Calu3 (cell line): ENCODE measurements at regions not wholly inside any gene's neighbourhood (a gene's known extent, or its start where the extent isn't known, plus 50 kb on each side); places are given as distances from the start of the nearest gene placed in this dataset.
"Not testable (repeated sequence)": the region's sequence is repeated elsewhere in the genome, so short reads cannot be mapped to it uniquely, and the experiment has no call there.

Source experiments
- BruUV-seq: library from RNA; stranded (reverse); fragments of 400-500 nt; replicated peaks from 2 replicates; lab custom pipeline; 2021; lab: Mats Ljungman, UMichigan
- CTCF ChIA-PET: fragments of 300-600 bp; sonication (Branson Sonifier 250); formaldehyde crosslinking; loops from one replicate; lab custom pipeline; 2022; ENCODE audit warnings: antibody characterized with exemption; lab: Charles Lee
- DNase-seq: peaks from one replicate; pipeline ENCODE4 v3.0.0; 2022
- H3K27ac Mint-ChIP-seq: one replicate; pipeline ENCODE4 v1.8.0; 2022; ENCODE audit warnings: mixed read lengths; ENCODE audit not compliant: unreplicated experiment
- H3K27me3 Mint-ChIP-seq: one replicate; pipeline ENCODE4 v1.8.0; 2022; ENCODE audit warnings: mixed read lengths; ENCODE audit not compliant: unreplicated experiment
- H3K36me3 Mint-ChIP-seq: one replicate; pipeline ENCODE4 v1.8.0; 2022; ENCODE audit warnings: mild to moderate bottlenecking, moderate library complexity, mixed read lengths; ENCODE audit not compliant: insufficient read depth, unreplicated experiment
- H3K4me1 Mint-ChIP-seq: one replicate; pipeline ENCODE4 v1.8.0; 2022; ENCODE audit warnings: mild to moderate bottlenecking, low read depth, mixed read lengths; ENCODE audit not compliant: unreplicated experiment
- H3K4me3 Mint-ChIP-seq: one replicate; pipeline ENCODE4 v1.8.0; 2022; ENCODE audit warnings: mild to moderate bottlenecking, low read depth, moderate library complexity, mixed read lengths; ENCODE audit not compliant: unreplicated experiment
- H3K9me3 Mint-ChIP-seq: one replicate; pipeline ENCODE4 v1.8.0; 2022; ENCODE audit warnings: low read depth, mixed read lengths; ENCODE audit not compliant: unreplicated experiment
- intact Hi-C: fragments of 100-400 bp; cut with micrococcal nuclease; formaldehyde crosslinking; loops from one replicate; pipeline ENCODE4 v1.10.0; 2022; ENCODE audit not compliant: unreplicated experiment

GRCh38 chr2:90248400-90248799 is 1556.9 kb downstream of the RPIA start:
- H3K27ac Mint-ChIP-seq, H3K9me3 Mint-ChIP-seq, H3K4me3 Mint-ChIP-seq, intact Hi-C loops, H3K36me3 Mint-ChIP-seq, DNase-seq, BruUV-seq, H3K27me3 Mint-ChIP-seq, CTCF ChIA-PET, H3K4me1 Mint-ChIP-seq: not testable (repeated sequence)

DNA sequence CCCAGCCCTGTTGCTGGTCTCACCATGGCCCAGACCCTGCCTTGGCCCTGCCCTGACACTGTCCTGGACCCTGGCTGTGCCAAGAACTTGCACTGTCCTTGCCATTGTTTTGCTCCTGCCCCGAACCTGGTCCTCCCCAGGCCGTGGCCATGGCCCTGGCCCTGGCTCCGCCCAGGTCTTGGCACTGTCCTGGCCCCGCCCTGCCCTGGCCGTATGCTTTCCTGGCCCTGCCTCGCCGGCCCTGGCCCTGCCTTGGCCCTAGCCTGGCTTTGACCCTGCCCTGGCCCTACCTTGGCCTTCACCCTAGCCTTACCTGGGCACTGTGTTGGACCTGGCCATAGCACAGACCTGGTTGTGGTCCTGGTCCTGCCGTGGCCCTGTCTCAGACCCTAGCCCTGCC is 1558.9 kb downstream of the RPIA start:
- CTCF ChIA-PET, H3K9me3 Mint-ChIP-seq, H3K27ac Mint-ChIP-seq, H3K4me3 Mint-ChIP-seq, intact Hi-C loops, H3K36me3 Mint-ChIP-seq, BruUV-seq, H3K27me3 Mint-ChIP-seq, H3K4me1 Mint-ChIP-seq, DNase-seq: not testable (repeated sequence)

DNA sequence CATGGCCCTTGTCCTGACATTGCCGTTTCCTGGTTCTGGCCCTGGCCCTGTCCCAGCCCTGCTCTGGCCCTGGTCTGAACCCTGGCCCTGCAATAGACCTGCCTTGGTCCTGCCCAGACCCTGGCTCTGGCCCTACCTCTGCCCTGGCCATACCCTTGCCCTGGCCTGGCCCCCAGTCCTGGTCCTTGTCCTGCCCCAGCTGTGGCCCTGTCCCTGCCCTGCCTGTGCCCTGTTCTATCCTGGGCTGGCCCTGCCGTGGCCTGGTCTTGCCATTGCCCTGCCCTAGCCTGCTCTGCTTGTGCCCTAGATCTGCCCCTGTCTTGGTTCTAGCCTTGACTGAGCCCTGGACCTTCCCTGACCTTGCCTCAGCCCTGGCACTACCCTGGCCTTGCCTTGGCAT is 1560.1 kb downstream of the RPIA start:
- H3K36me3 Mint-ChIP-seq, DNase-seq, H3K9me3 Mint-ChIP-seq, BruUV-seq, H3K27me3 Mint-ChIP-seq, H3K4me1 Mint-ChIP-seq, CTCF ChIA-PET, H3K4me3 Mint-ChIP-seq, H3K27ac Mint-ChIP-seq, intact Hi-C loops: not testable (repeated sequence)

DNA sequence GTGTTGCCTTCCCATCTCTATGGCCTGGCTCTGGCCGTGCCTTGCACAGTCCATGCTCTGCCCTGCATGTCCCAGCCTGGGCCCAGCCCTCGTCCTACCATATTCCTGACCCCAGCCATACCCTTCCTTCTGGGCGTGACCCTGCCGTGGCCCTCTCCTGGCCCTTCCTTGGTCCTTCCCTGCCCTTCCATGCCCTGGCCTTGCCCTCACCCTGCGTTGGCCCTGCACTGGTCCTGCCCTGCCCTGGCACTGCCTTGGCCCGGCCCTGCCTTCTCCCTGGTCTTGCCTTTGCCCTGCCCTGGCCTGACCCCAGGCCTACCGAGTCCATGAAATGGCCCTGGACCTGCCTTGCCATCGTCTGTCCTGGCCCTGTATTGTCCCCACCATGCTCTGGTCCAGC is 1561.8 kb downstream of the RPIA start:
- CTCF ChIA-PET, H3K4me3 Mint-ChIP-seq, H3K27ac Mint-ChIP-seq, H3K4me1 Mint-ChIP-seq, H3K27me3 Mint-ChIP-seq, BruUV-seq, DNase-seq, intact Hi-C loops, H3K36me3 Mint-ChIP-seq: not testable (repeated sequence)
- peaks cover 22% of the 10 kb centered on the region for H3K9me3 Mint-ChIP-seq

- H3K27me3 Mint-ChIP-seq, H3K4me3 Mint-ChIP-seq, CTCF ChIA-PET, H3K36me3 Mint-ChIP-seq, H3K9me3 Mint-ChIP-seq, H3K27ac Mint-ChIP-seq, BruUV-seq, DNase-seq, intact Hi-C loops, H3K4me1 Mint-ChIP-seq: not testable (repeated sequence)
These were observed 1575.4 kb downstream of the RPIA start for GRCh38 chr2:90266888-90267287.

DNA sequence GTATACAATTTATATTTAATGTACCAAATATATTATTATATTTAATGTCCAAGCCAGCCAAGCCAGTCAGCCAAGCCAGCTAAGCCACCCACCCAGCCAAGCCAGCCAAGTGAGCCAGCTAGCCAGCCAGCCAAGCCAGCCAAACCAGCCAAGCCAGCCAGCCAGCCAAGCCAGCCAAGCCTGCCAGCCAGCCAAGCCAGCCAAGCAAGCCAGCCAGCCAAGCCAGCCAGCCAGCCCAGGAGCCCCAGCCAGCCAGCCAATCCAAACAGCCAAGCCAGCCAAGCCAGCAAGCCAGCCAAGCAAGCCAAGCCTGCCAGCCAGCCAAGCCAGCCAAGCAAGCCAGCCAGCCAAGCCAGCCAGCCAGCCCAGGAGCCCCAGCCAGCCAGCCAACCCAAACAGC is 1596.3 kb downstream of the RPIA start:
- H3K27ac Mint-ChIP-seq, CTCF ChIA-PET, H3K4me1 Mint-ChIP-seq, intact Hi-C loops, H3K36me3 Mint-ChIP-seq, DNase-seq, H3K4me3 Mint-ChIP-seq, H3K27me3 Mint-ChIP-seq, BruUV-seq, H3K9me3 Mint-ChIP-seq: not testable (repeated sequence)

GRCh38 chr2:90288396-90288795 is 1596.9 kb downstream of the RPIA start:
- H3K9me3 Mint-ChIP-seq, H3K4me1 Mint-ChIP-seq, H3K36me3 Mint-ChIP-seq, H3K27ac Mint-ChIP-seq, intact Hi-C loops, DNase-seq, CTCF ChIA-PET, BruUV-seq, H3K27me3 Mint-ChIP-seq, H3K4me3 Mint-ChIP-seq: not testable (repeated sequence)

- CTCF ChIA-PET, intact Hi-C loops, H3K36me3 Mint-ChIP-seq, H3K27me3 Mint-ChIP-seq, DNase-seq, H3K4me3 Mint-ChIP-seq, H3K9me3 Mint-ChIP-seq, H3K27ac Mint-ChIP-seq, BruUV-seq, H3K4me1 Mint-ChIP-seq: not testable (repeated sequence)
These were observed 1598.0 kb downstream of the RPIA start for GRCh38 chr2:90289291-90289980.

GRCh38 chr2:90290701-90291100 is 1599.2 kb downstream of the RPIA start:
- H3K27ac Mint-ChIP-seq, H3K9me3 Mint-ChIP-seq, H3K4me1 Mint-ChIP-seq, intact Hi-C loops, DNase-seq, H3K27me3 Mint-ChIP-seq, H3K4me3 Mint-ChIP-seq, H3K36me3 Mint-ChIP-seq, CTCF ChIA-PET, BruUV-seq: not testable (repeated sequence)

DNA sequence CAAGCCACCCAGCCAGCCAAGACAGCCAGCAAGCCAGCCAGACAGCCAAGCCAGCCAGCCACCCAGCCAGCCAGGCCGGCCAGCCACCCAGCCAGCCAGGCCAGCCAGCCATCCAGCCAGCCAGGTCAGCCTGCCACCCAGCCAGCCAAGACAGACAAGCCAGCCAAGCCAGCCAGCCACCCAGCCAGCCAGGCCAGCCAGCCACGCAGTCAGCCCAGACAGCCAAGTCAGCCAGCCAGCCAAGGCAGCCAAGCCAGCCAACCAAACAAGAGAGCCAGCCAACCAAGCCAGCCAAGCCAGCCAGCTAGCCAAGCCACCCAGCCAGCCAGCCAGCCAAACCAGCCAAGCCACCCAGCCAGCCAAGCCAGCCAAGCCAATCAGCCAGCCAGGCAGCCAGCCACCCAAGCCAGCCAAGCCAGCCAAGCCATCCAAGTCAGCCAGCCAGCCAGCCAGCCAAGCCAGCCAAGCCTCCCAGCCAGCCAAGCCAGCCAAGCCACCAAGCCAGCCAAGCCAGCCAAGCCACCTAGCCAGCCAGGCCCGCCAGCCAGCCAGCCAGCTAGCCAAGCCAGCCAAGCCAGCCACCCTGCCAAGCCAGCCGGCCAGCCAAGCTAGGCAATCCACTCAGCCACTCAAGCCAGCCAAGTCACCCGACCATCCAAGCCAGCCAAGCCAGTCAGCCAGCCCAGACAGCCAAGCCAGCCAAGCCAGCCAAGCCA is 1599.9 kb downstream of the RPIA start:
- H3K9me3 Mint-ChIP-seq, H3K4me1 Mint-ChIP-seq, H3K4me3 Mint-ChIP-seq, BruUV-seq, H3K27ac Mint-ChIP-seq, H3K27me3 Mint-ChIP-seq, intact Hi-C loops, DNase-seq, CTCF ChIA-PET, H3K36me3 Mint-ChIP-seq: not testable (repeated sequence)
